Gastrocnemius medialis (tissue), 4 donors: ENCODE measurements at regions not wholly inside any gene's neighbourhood (a gene's known extent, or its start where the extent isn't known, plus 50 kb on each side); places are given as distances from the start of the nearest gene placed in this dataset.

Experiments
- POLR2A ChIP-seq, 2 donors: fragments of 450-650 bp; IDR thresholded peaks; one replicate each; pipeline ENCODE4 v1.6.1; 2017; ENCODE audit warnings: antibody characterized with exemption in 2 of 2, mild to moderate bottlenecking in 2 of 2, moderate library complexity in 2 of 2
- TF ChIP-seq, protein P1 (sequence below), 5 experiments: fragments of 450-650 bp in 3 of 5; fragments of 200-600 bp in 2 of 5; sonication (generic) in 2 of 5; IDR thresholded peaks in 4 of 5; conservative IDR thresholded peaks in 1 of 5; 1 replicate in 4 of 5; 2 replicates in 1 of 5; pipeline ENCODE4 v1.5.1; 2016 to 2019; ENCODE audit warnings: antibody characterized with exemption in 5 of 5, mild to moderate bottlenecking in 3 of 5, moderate library complexity in 3 of 5

DNA sequence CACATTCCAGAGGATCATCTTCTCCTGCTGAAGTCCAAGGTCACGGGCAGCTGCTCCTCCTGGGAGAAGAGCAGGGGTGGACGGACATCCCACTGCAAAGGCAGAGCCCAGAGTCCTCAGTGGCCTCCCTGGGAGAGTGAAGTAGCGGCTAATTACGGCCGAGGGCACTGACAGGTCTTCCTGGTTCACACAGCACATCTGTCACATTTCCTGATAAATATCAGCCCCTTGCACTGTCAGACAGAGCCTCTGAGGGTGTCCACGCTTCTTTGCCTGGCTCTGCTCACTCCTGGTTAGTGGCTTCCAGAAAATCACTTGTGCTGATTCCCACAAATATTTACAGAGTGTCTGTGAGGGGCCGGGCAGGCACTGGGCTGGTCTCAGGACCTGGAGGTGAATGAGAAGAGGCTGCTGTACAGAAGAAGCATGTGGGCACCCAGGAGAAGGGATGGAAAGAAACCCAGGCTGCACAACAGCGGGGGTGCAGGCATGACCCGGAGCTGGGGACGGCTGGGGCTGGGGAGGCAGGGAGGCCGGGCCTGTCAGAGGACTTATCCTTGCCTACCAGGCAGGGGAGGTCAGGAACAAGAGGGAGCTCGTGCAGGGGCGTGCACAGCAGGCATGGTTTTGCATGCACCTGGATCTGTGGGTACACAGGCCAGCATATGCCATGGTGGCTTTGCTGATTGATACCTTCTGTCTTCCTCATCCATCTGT, 258.2 kb upstream of the TNRC6C start:
- TF ChIP-seq, protein P1, sequence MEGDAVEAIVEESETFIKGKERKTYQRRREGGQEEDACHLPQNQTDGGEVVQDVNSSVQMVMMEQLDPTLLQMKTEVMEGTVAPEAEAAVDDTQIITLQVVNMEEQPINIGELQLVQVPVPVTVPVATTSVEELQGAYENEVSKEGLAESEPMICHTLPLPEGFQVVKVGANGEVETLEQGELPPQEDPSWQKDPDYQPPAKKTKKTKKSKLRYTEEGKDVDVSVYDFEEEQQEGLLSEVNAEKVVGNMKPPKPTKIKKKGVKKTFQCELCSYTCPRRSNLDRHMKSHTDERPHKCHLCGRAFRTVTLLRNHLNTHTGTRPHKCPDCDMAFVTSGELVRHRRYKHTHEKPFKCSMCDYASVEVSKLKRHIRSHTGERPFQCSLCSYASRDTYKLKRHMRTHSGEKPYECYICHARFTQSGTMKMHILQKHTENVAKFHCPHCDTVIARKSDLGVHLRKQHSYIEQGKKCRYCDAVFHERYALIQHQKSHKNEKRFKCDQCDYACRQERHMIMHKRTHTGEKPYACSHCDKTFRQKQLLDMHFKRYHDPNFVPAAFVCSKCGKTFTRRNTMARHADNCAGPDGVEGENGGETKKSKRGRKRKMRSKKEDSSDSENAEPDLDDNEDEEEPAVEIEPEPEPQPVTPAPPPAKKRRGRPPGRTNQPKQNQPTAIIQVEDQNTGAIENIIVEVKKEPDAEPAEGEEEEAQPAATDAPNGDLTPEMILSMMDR (IDR thresholded peaks at IDR 0.05 in 4 of 5, conservative IDR thresholded peaks at IDR 0.05 in 1 of 5) = no peak
- no peak for TF ChIP-seq POLR2A (IDR thresholded peaks at IDR 0.05)
